Right atrium auricular region (tissue), 2 donors: ENCODE measurements at regions not wholly inside any gene's neighbourhood (a gene's known extent, or its start where the extent isn't known, plus 50 kb on each side); places are given as distances from the start of the nearest gene placed in this dataset.

ENCODE experiments used
- DNase-seq: peaks from one replicate; pipeline ENCODE4 v3.0.0-alpha.2; 2019; ENCODE audit warnings: low spot score
- H3K27ac ChIP-seq, 2 donors: fragments of 200-600 bp; sonication (generic); 1 replicate in 1 of 2; 2 replicates in 1 of 2; pipeline ENCODE4 v1.5.1; 2016 to 2019
- H3K27me3 ChIP-seq, 2 donors: fragments of 200-600 bp; sonication (generic); one replicate each; pipeline versions ENCODE4 v1.5.1 to v1.6.0; 2017 to 2019
- H3K36me3 ChIP-seq: fragments of 200-600 bp; sonication (generic); one replicate; pipeline ENCODE4 v1.5.1; 2016
- H3K4me1 ChIP-seq, 2 donors: fragments of 200-600 bp; sonication (generic); one replicate each; pipeline versions ENCODE4 v1.5.1 to v1.6.0; 2017 to 2019
- H3K4me3 ChIP-seq, 2 donors: fragments of 200-600 bp; sonication (generic); 1 replicate in 1 of 2; 2 replicates in 1 of 2; pipeline ENCODE4 v1.5.1; 2017 to 2019; ENCODE audit warnings: mild to moderate bottlenecking in 1 of 2, moderate library complexity in 1 of 2
- H3K9me3 ChIP-seq, 2 donors: fragments of 200-600 bp; sonication (generic); one replicate each; pipeline ENCODE4 v1.5.1; 2019
- CTCF ChIP-seq, 2 donors: fragments of 200-600 bp; sonication (generic); IDR thresholded peaks; one replicate each; pipeline ENCODE4 v1.5.1; 2019; ENCODE audit warnings: antibody characterized with exemption in 2 of 2

GRCh38 chr6:56314683-56315523, 67.5 kb upstream of the COL21A1 start:
- DNase-seq: no peak
- H3K27me3 ChIP-seq: no peaks in the 10 kb centered on the region
- no peak overlapping the region for H3K27ac ChIP-seq
- TF ChIP-seq CTCF (IDR thresholded peaks at IDR 0.05): peak; percentile 52 to 70
- H3K9me3 ChIP-seq: no peaks in the 10 kb centered on the region
- no peaks in the 10 kb centered on the region for H3K4me1 ChIP-seq
- H3K4me3 ChIP-seq: no peak overlapping the region
- H3K36me3 ChIP-seq: no peaks in the 10 kb centered on the region

GRCh38 chr6:56311533-56312448, 64.4 kb upstream of the COL21A1 start:
- H3K4me3 ChIP-seq: no peak overlapping the region
- no peaks in the 10 kb centered on the region for H3K27me3 ChIP-seq
- no peak overlapping the region for H3K27ac ChIP-seq
- TF ChIP-seq CTCF (IDR thresholded peaks at IDR 0.05): no peak
- H3K9me3 ChIP-seq: no peaks in the 10 kb centered on the region
- no peak for DNase-seq
- H3K36me3 ChIP-seq: no peaks in the 10 kb centered on the region
- no peaks in the 10 kb centered on the region for H3K4me1 ChIP-seq

GRCh38 chr6:56311061-56311460, 63.7 kb upstream of the COL21A1 start:
- no peaks in the 10 kb centered on the region for H3K36me3 ChIP-seq
- H3K4me3 ChIP-seq: no peak overlapping the region
- no peak for DNase-seq
- no peak for TF ChIP-seq CTCF (IDR thresholded peaks at IDR 0.05)
- H3K9me3 ChIP-seq: no peaks in the 10 kb centered on the region
- H3K4me1 ChIP-seq: no peaks in the 10 kb centered on the region
- H3K27ac ChIP-seq: no peak overlapping the region
- no peaks in the 10 kb centered on the region for H3K27me3 ChIP-seq

GRCh38 chr6:56310241-56310640, 62.9 kb upstream of the COL21A1 start:
- no peak for DNase-seq
- H3K36me3 ChIP-seq: no peaks in the 10 kb centered on the region
- H3K27me3 ChIP-seq: no peaks in the 10 kb centered on the region
- no peak for TF ChIP-seq CTCF (IDR thresholded peaks at IDR 0.05)
- H3K4me1 ChIP-seq: no peaks in the 10 kb centered on the region
- no peak overlapping the region for H3K27ac ChIP-seq
- no peak overlapping the region for H3K4me3 ChIP-seq
- H3K9me3 ChIP-seq: no peaks in the 10 kb centered on the region

- Histone ChIP-seq H3K27ac (no peak overlapping the region), H3K4me1 (no peaks in the 10 kb centered on the region), H3K4me3 (no peak overlapping the region), H3K9me3 (peaks cover 0 to 10% of the 10 kb centered on the region in 2 donors), H3K36me3 (no peaks in the 10 kb centered on the region), H3K27me3 (no peaks in the 10 kb centered on the region)
- TF ChIP-seq CTCF (IDR thresholded peaks at IDR 0.05): no peak
- no peak for DNase-seq
Observed at GRCh38 chr6:56299916-56300315, 52.5 kb upstream of the COL21A1 start.
